AG10803 (cell line): ENCODE measurements at regions not wholly inside any gene's neighbourhood (a gene's known extent, or its start where the extent isn't known, plus 50 kb on each side); places are given as distances from the start of the nearest gene placed in this dataset.
A peak's percentile ranks its signal among the peaks of the same experiment; 100 is the strongest.
"Not testable (repeated sequence)": the region's sequence is repeated elsewhere in the genome, so short reads cannot be mapped to it uniquely, and the experiment has no call there.

ENCODE experiments used
- DNase-seq: peaks from one replicate; pipeline ENCODE4 v3.0.0; 2010; ENCODE audit warnings: low read depth
- H3K4me3 ChIP-seq: 2 replicates; pipeline ENCODE4 v1.5.1; 2011; ENCODE audit warnings: mild to moderate bottlenecking, low read length, control low read depth
- TF ChIP-seq, protein P1 (sequence below): conservative IDR thresholded peaks from 2 replicates; pipeline ENCODE4 v1.5.1; 2011; ENCODE audit warnings: mild to moderate bottlenecking, low read length, control low read depth, inconsistent platforms

DNA sequence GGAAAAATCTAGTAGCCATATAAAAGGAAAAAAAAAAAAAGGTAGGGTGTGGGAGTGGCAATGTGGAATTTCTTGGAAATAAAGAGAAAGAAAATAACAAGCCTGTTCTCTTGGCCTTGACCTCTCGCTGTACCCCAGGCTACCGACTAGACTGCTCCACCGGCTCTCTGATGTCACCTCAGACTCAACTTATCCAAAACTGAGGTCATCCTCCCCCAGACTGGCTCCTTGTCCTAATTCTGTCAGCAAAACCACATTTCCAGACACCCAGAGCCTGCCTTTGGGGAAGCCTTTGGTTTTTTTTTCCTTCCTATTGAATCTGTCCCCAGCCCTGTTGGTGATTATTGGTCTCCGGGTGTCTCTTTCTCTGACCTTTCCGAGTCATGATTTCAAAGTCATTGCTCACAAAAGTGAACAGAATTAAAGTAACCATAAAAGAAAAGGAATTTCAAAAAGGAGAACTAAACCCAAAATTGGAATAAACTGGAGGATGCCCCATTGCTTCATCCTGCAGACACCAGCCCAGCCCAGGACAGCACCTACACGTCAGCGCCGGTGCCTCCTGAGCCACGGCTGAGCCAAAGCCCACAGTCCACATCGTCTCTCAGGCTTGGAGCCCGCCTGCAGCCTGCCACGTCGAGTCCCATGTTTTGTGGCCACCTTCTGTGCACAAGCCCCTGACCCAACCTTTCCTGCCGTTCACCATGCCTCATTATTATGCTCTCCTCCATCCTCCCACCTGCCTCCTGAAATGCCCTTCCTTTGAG is 170.7 kb downstream of the MYLK4 start:
- DNase-seq = no peak
- H3K4me3 ChIP-seq = no peak overlapping the region
- TF ChIP-seq, protein P1, sequence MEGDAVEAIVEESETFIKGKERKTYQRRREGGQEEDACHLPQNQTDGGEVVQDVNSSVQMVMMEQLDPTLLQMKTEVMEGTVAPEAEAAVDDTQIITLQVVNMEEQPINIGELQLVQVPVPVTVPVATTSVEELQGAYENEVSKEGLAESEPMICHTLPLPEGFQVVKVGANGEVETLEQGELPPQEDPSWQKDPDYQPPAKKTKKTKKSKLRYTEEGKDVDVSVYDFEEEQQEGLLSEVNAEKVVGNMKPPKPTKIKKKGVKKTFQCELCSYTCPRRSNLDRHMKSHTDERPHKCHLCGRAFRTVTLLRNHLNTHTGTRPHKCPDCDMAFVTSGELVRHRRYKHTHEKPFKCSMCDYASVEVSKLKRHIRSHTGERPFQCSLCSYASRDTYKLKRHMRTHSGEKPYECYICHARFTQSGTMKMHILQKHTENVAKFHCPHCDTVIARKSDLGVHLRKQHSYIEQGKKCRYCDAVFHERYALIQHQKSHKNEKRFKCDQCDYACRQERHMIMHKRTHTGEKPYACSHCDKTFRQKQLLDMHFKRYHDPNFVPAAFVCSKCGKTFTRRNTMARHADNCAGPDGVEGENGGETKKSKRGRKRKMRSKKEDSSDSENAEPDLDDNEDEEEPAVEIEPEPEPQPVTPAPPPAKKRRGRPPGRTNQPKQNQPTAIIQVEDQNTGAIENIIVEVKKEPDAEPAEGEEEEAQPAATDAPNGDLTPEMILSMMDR = no peak

DNA sequence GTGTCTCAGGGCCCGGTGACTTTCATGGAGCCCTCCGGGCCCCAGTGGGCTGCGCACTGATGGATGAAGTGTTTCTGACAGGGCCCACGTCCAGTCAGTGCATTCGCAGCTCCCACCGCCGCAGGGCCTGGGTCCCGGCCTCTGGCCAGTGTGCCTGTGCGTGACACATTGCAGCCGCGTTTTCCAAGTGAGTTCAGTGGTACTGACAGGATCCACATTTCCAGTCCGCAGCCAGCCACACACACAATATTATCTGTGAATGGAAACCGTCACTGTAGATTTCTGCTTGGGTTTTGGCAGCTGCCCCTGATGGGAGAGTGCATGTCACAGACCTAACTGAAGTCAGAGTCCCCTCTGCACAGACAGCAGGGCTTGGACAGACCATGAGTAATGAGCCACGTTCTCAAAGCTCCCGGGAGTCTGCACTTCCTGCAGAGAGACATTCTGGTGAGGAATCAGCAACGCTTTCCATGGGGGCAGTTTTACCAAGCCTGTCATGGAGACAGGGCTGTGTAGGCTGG is 171.4 kb downstream of the MYLK4 start:
- no peak overlapping the region for H3K4me3 ChIP-seq
- no peak for DNase-seq
- TF ChIP-seq, protein P1 = no peak

DNA sequence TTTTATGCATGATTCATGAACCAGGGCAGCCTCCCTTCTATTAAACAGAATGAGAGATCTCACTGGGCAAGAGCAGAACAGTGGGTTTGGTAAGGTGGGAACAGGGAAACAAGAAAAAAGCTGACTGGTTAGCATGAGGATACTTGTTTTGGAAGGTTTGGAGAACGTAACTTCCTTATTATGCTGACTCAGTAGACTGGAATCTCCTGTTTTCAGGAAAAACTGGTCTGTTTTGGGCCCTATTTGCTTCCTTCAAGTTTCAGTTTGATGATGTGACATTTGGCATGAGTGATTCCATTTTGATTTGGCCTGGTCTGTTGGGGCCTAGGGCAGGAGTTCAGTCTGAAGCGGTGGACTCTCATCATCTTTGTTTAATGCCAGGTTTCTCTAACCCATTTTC is 172.0 kb downstream of the MYLK4 start:
- DNase-seq = peak; percentile 9
- no peak overlapping the region for H3K4me3 ChIP-seq
- TF ChIP-seq, protein P1 = no peak

DNA sequence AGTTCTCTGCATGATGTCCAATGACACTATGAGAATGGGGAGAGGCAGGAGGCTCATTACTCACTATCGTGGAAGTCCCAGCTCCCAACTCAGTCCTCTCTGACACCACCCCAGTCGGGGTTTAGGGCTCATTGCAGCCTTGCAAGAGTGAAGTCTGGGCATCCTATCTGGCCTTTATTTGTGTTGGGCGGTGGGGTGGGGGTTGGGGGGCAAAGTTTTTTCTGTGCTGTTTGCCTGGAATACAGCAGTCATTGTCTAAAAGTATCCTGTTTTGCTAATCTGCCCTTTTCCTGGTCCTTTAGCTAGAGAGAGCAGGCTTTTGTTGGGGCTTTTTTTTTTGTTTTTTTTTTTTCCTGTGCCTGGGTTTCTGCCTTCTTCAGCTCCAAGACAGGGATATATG is 174.2 kb downstream of the MYLK4 start:
- no peak for DNase-seq
- no peak overlapping the region for H3K4me3 ChIP-seq
- TF ChIP-seq, protein P1 = no peak

DNA sequence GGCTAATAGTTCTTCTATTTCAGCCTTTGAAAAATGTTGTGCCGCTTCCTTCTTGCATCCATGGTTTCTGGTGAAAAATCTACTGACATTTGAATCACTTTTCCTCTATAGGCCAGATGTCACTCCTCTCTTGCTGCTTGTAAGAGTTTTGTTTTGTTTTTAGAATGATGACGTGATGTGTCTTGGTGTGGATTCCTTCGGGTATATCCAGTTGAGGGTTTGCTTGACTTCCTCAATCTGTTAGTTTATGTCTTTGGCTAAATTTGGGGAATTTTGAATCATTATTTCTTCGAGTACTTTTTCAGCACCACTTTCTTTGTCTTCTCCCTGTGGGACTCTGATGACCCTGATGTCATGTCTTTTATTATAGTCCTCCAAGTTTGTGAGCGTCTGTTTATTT is 175.5 kb downstream of the MYLK4 start:
- no peak for DNase-seq
- TF ChIP-seq, protein P1 = no peak
- H3K4me3 ChIP-seq = no peak overlapping the region

DNA sequence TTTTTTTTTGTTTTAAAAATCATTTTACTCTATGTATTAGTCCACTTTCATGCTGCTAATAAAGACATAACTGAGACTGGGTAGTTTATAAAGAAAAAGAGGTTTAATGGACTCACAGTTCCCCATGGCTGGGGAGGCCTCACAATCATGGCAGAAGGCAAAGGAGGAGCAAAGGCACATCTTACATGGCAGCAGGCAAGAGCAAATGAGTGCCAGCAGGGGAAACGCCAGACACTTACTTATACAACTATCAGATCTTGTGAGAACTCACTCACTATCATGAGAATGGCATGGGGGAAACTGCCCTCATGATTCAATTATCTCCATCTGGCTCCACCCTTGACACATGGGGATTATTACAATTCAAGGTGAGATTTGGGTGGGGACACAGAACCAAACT is 181.3 kb downstream of the MYLK4 start:
- not testable (repeated sequence) for H3K4me3 ChIP-seq, DNase-seq

DNA sequence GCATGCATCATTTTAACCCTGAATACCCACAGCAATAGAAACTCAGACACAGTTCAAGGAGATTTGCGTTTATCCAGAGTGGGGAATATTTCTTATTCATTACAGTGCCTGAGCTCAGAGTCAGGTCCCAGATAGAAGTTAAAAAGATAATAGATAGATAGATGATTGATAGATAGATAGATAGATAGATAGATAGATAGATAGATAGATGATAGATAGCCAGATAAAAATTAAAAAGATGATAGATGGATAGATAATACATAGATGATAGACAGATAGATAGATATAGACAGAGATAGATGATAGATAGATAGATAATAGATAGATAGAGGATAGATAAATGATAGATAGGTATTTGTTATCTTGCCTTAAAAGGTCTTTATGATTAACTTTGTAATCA is 184.7 kb downstream of the MYLK4 start:
- no peak for DNase-seq
- TF ChIP-seq, protein P1 = no peak
- no peak overlapping the region for H3K4me3 ChIP-seq
